Upper lobe of right lung (tissue), 1 donor: ENCODE measurements at regions not wholly inside any gene's neighbourhood (a gene's known extent, or its start where the extent isn't known, plus 50 kb on each side); places are given as distances from the start of the nearest gene placed in this dataset.
A peak's percentile ranks its signal among the peaks of the same experiment; 100 is the strongest.

ENCODE experiments used
- ATAC-seq: fragments of 200-7000 bp; cut with Tn5 transposase; one replicate; pipeline ENCODE4 v1.9.1; 2020; ENCODE audit warnings: mild to moderate bottlenecking, moderate library complexity
- DNase-seq: peaks from one replicate; pipeline ENCODE4 v3.0.0-alpha.2; 2020
- H3K27ac ChIP-seq: fragments of 200-600 bp; one replicate; pipeline ENCODE4 v1.8.0; 2022
- H3K27me3 ChIP-seq: fragments of 200-600 bp; one replicate; pipeline ENCODE4 v1.8.0; 2022; ENCODE audit warnings: mild to moderate bottlenecking
- H3K36me3 ChIP-seq: fragments of 200-600 bp; one replicate; pipeline ENCODE4 v1.8.0; 2022
- H3K4me1 ChIP-seq: fragments of 200-600 bp; one replicate; pipeline ENCODE4 v1.8.0; 2022
- H3K4me3 ChIP-seq: fragments of 200-600 bp; one replicate; pipeline ENCODE4 v1.8.0; 2022; ENCODE audit warnings: mild to moderate bottlenecking
- H3K9me3 ChIP-seq: fragments of 200-600 bp; one replicate; pipeline ENCODE4 v1.8.0; 2022
- CTCF ChIP-seq: fragments of 200-600 bp; IDR thresholded peaks from one replicate; pipeline ENCODE4 v1.8.0; 2022; ENCODE audit warnings: antibody characterized with exemption
- intact Hi-C: fragments of 100-400 bp; cut with DNase I; formaldehyde crosslinking; loops from one replicate; pipeline ENCODE4 v1.11.0; 2022
- donor health status: DM: no; HTN: yes; CAD: no; lungs with severe emphysema.

- DNase-seq (no peak), ATAC-seq (peak; percentile 79)
- Histone ChIP-seq H3K27ac (peak overlapping the region; percentile 72), H3K36me3 (no peaks in the 10 kb centered on the region), H3K27me3 (no peaks in the 10 kb centered on the region), H3K4me3 (no peak overlapping the region), H3K9me3 (no peaks in the 10 kb centered on the region), H3K4me1 (peaks cover 23% of the 10 kb centered on the region)
- TF ChIP-seq CTCF = no peak
- intact Hi-C loops = no loop called here
Observed at GRCh38 chr12:46492471-46493085, 120.0 kb upstream of the SLC38A2 start.

GRCh38 chr12:46491548-46491947 lies 119.0 kb upstream of the SLC38A2 start:
- ATAC-seq (no peak), DNase-seq (no peak)
- no peaks in the 10 kb centered on the region for H3K36me3 ChIP-seq
- H3K27ac ChIP-seq = peak overlapping the region; percentile 72
- peaks cover 23% of the 10 kb centered on the region for H3K4me1 ChIP-seq
- TF ChIP-seq CTCF = no peak
- no peak overlapping the region for H3K4me3 ChIP-seq
- H3K9me3 ChIP-seq = no peaks in the 10 kb centered on the region
- H3K27me3 ChIP-seq = no peaks in the 10 kb centered on the region
- intact Hi-C loops = no loop called here

- DNase-seq (no peak), ATAC-seq (no peak)
- TF ChIP-seq CTCF = no peak
- H3K4me1 ChIP-seq = peaks cover 23% of the 10 kb centered on the region
- H3K36me3 ChIP-seq = no peaks in the 10 kb centered on the region
- H3K27me3 ChIP-seq = no peaks in the 10 kb centered on the region
- intact Hi-C loops = no loop called here
- no peak overlapping the region for H3K4me3 ChIP-seq
- no peak overlapping the region for H3K27ac ChIP-seq
- no peaks in the 10 kb centered on the region for H3K9me3 ChIP-seq
Observed at GRCh38 chr12:46490635-46491034, 118.1 kb upstream of the SLC38A2 start.

GRCh38 chr12:46489951-46490388 lies 117.4 kb upstream of the SLC38A2 start:
- intact Hi-C loops = no loop called here
- no peak for TF ChIP-seq CTCF
- Histone ChIP-seq H3K4me3 (no peak overlapping the region), H3K4me1 (peaks cover 20% of the 10 kb centered on the region), H3K36me3 (no peaks in the 10 kb centered on the region), H3K27me3 (no peaks in the 10 kb centered on the region), H3K27ac (no peak overlapping the region), H3K9me3 (no peaks in the 10 kb centered on the region)
- DNase-seq (no peak), ATAC-seq (no peak)

- intact Hi-C loops = no loop called here
- peak; percentile 55 for ATAC-seq
- peaks cover 12% of the 10 kb centered on the region for H3K4me1 ChIP-seq
- TF ChIP-seq CTCF = no peak
- H3K9me3 ChIP-seq = no peaks in the 10 kb centered on the region
- no peak overlapping the region for H3K27ac ChIP-seq
- no peaks in the 10 kb centered on the region for H3K27me3 ChIP-seq
- H3K4me3 ChIP-seq = no peak overlapping the region
- no peak for DNase-seq
- H3K36me3 ChIP-seq = no peaks in the 10 kb centered on the region
Observed at GRCh38 chr12:46487567-46488131, 115.1 kb upstream of the SLC38A2 start.

GRCh38 chr12:46486588-46486987 lies 114.0 kb upstream of the SLC38A2 start:
- no peaks in the 10 kb centered on the region for H3K36me3 ChIP-seq
- ATAC-seq (peak; percentile 70), DNase-seq (no peak)
- no peak overlapping the region for H3K27ac ChIP-seq
- intact Hi-C loops = no loop called here
- H3K9me3 ChIP-seq = no peaks in the 10 kb centered on the region
- H3K27me3 ChIP-seq = no peaks in the 10 kb centered on the region
- H3K4me1 ChIP-seq = peaks cover 5% of the 10 kb centered on the region
- H3K4me3 ChIP-seq = no peak overlapping the region
- no peak for TF ChIP-seq CTCF
